ENCODE measurements at regions not wholly inside any gene's neighbourhood (a gene's known extent, or its start where the extent isn't known, plus 50 kb on each side); places are given as distances from the start of the nearest gene placed in this dataset.

DNA sequence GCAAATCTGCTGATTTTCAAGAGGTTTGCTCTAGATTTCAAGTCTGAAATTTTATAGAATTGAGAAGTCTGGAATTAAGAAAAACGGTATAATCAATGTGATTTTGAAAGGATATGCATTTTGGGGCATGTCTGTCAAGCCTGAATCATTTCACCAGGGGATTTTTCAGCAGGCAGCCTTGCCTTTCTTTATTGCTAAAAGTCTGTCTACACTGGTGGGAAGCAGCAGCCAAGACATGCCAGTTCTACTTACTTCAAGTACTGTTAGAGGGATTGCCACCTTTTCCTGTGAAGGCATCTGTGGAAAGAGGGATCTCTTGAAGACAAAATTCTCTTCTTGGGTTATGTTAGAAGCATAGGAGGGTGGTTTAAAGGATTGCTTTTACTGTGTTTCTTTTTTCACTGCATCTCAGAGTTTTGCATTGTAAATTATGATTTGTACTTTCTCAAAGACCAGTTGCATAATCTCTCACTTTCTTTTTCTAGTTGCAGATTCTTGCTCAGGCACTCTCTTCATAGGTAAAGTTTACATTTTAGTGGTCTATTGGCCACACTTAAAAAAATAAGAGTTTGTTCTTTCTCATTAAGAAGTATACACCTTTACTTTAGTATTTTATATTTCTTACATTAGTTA, 837.0 kb downstream of the GALC start:
- H3K4me3 Mint-ChIP-seq (ENCODE audit: unreplicated experiment): no peak overlapping the region
- H3K27ac Mint-ChIP-seq (ENCODE audit: unreplicated experiment): no peak overlapping the region
- H3K27me3 Mint-ChIP-seq (ENCODE audit: unreplicated experiment): no peaks in the 10 kb centered on the region
- H3K36me3 Mint-ChIP-seq (ENCODE audit: unreplicated experiment): peaks cover 4% of the 10 kb centered on the region
- H3K9me3 Mint-ChIP-seq (ENCODE audit: unreplicated experiment): no peaks in the 10 kb centered on the region
- no peak for DNase-seq
- no peaks in the 10 kb centered on the region for H3K4me1 Mint-ChIP-seq (ENCODE audit: low read depth, unreplicated experiment)
- TF ChIP-seq, protein P1, sequence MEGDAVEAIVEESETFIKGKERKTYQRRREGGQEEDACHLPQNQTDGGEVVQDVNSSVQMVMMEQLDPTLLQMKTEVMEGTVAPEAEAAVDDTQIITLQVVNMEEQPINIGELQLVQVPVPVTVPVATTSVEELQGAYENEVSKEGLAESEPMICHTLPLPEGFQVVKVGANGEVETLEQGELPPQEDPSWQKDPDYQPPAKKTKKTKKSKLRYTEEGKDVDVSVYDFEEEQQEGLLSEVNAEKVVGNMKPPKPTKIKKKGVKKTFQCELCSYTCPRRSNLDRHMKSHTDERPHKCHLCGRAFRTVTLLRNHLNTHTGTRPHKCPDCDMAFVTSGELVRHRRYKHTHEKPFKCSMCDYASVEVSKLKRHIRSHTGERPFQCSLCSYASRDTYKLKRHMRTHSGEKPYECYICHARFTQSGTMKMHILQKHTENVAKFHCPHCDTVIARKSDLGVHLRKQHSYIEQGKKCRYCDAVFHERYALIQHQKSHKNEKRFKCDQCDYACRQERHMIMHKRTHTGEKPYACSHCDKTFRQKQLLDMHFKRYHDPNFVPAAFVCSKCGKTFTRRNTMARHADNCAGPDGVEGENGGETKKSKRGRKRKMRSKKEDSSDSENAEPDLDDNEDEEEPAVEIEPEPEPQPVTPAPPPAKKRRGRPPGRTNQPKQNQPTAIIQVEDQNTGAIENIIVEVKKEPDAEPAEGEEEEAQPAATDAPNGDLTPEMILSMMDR (IDR thresholded peaks at IDR 0.05; ENCODE audit: partially characterized antibody, unreplicated experiment): no peak

DNA sequence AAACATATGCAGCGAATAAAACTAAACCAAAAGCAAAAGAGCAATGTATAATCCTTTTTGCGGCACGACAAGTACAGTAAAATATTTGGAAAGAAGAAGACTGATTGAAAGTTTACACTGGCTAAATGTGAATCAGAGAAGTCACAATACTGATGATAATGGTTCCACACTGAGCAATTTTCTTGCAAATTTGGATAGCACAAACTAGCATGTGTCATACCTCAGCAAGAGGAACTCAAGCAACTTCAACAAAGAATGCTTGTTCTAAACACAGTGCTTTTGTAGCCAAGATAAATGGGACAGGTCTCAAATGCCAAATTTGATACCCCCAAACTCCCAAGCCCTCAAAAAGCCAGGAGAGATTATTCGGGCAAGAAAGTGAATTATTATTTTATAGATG, 839.1 kb downstream of the GALC start:
- Mint-ChIP-seq H3K27me3 (ENCODE audit: unreplicated experiment) (no peaks in the 10 kb centered on the region), H3K27ac (ENCODE audit: unreplicated experiment) (no peak overlapping the region), H3K9me3 (ENCODE audit: unreplicated experiment) (no peaks in the 10 kb centered on the region), H3K4me1 (ENCODE audit: low read depth, unreplicated experiment) (peaks cover 2% of the 10 kb centered on the region), H3K4me3 (ENCODE audit: unreplicated experiment) (no peak overlapping the region), H3K36me3 (ENCODE audit: unreplicated experiment) (no peaks in the 10 kb centered on the region)
- DNase-seq: no peak
- TF ChIP-seq, protein P1 (IDR thresholded peaks at IDR 0.05; ENCODE audit: partially characterized antibody, unreplicated experiment): no peak

DNA sequence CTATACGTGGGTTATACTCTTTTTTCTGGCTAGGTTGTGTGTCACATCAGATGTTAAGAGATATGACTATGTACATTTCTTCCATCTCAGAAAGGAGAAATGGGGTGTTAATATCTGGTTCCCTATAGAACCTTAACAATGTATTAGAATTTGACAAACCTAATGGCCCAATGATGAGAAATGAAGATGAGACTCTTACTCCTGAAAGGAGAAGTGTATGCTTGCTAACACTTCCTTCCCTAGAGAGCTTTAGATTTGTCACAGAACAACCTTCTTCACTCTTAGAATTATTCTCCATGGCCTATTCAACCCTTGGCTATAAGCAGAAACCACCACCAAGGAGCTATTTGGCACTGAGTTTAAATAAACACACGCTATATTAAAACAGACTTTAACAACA, 839.6 kb downstream of the GALC start:
- H3K27ac Mint-ChIP-seq (ENCODE audit: unreplicated experiment): no peak overlapping the region
- peaks cover 2% of the 10 kb centered on the region for H3K4me1 Mint-ChIP-seq (ENCODE audit: low read depth, unreplicated experiment)
- DNase-seq: no peak
- H3K36me3 Mint-ChIP-seq (ENCODE audit: unreplicated experiment): no peaks in the 10 kb centered on the region
- TF ChIP-seq, protein P1 (IDR thresholded peaks at IDR 0.05; ENCODE audit: partially characterized antibody, unreplicated experiment): no peak
- no peak overlapping the region for H3K4me3 Mint-ChIP-seq (ENCODE audit: unreplicated experiment)
- no peaks in the 10 kb centered on the region for H3K27me3 Mint-ChIP-seq (ENCODE audit: unreplicated experiment)
- H3K9me3 Mint-ChIP-seq (ENCODE audit: unreplicated experiment): no peaks in the 10 kb centered on the region

DNA sequence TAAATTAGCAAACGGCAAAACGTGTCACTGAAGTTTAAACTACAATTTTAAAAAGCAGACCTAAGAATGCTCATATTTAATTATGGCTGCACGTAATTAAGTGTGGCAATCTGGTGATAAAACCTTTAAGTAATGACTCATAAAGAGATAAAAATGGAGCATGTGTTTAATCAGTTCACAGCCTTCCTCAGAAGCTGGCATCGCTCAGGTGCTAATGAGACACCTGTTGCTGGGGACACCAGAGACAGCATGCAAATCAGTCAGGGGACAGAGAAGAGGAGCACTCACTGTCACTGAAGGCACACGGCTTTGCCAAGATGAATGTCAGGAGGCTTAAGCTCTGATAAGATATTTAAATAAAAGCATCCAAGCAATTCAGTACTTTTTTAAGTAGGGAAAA, 840.3 kb downstream of the GALC start:
- Mint-ChIP-seq H3K4me1 (ENCODE audit: low read depth, unreplicated experiment) (peaks cover 2% of the 10 kb centered on the region), H3K27me3 (ENCODE audit: unreplicated experiment) (no peaks in the 10 kb centered on the region), H3K9me3 (ENCODE audit: unreplicated experiment) (no peaks in the 10 kb centered on the region), H3K36me3 (ENCODE audit: unreplicated experiment) (no peaks in the 10 kb centered on the region), H3K4me3 (ENCODE audit: unreplicated experiment) (no peak overlapping the region), H3K27ac (ENCODE audit: unreplicated experiment) (no peak overlapping the region)
- TF ChIP-seq, protein P1 (IDR thresholded peaks at IDR 0.05; ENCODE audit: partially characterized antibody, unreplicated experiment): no peak
- no peak for DNase-seq

DNA sequence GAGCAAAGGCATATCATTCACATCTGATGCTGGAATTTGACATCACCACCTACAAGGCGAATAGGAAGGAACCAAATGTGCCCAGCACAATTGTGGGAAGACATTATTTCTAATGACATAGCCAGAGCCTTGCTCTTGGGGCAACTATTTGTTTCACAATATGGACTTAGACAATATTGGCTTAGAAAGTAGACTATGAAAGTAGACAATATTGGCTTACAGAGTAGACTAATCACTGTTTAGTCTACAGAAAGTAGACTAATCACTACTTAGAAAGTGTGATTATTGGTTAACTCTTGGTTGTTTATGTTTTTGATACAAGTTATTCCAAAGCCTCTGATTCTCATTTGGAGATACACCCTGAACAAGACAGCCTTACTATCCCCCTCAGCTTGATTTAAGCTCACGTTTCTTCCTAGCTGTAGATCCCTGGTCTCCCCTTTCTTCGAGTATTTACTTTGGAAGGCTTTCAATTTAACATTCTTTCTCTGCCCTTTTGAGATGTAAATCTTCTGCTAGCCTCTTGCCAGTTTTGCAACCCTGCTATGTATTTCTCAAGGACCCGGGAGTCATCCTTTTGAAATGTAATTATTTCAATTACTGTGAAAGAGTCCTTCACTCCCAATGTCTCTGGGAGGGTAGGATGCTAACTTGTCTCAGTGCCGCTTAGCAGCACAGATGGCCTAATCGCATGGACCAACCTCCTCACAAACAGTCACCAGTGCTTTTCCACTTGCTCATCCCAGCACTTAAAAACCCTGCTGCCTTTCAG, 843.2 kb downstream of the GALC start:
- Mint-ChIP-seq H3K4me1 (ENCODE audit: low read depth, unreplicated experiment) (peaks cover 2% of the 10 kb centered on the region), H3K36me3 (ENCODE audit: unreplicated experiment) (no peaks in the 10 kb centered on the region), H3K27me3 (ENCODE audit: unreplicated experiment) (no peaks in the 10 kb centered on the region), H3K9me3 (ENCODE audit: unreplicated experiment) (no peaks in the 10 kb centered on the region), H3K27ac (ENCODE audit: unreplicated experiment) (no peak overlapping the region), H3K4me3 (ENCODE audit: unreplicated experiment) (no peak overlapping the region)
- no peak for DNase-seq
- TF ChIP-seq, protein P1 (IDR thresholded peaks at IDR 0.05; ENCODE audit: partially characterized antibody, unreplicated experiment): no peak

All from glutamatergic neuron (in vitro differentiated cells).